ENCODE measurements at regions not wholly inside any gene's neighbourhood (a gene's known extent, or its start where the extent isn't known, plus 50 kb on each side); places are given as distances from the start of the nearest gene placed in this dataset.

DNA sequence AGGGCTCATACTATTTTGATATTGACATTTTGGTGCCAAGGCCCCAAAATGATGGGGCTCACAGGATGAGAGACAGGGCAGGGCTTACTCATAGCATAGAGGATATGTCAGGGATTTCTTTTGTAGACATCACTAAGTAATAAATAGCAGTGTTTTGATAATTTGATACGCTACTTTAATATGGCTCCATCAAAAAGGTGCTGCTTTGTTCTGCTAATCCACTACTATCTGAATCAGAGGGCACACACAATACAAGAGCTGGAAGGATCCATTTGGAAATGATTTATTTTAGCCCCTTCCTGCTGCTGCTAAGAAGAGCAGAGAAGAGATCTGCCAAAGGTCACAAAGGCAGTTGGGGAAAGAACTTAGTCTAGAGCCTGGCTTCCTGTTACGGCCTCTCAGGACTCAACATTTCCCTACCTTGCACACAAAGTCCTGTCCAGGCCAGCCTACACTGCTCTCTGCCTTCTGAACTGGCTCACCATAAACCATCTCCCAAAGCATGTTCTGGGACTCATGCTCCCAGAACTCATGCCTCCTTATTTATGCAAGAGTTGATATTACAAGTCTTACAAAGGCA lies 261.3 kb upstream of the ARHGAP20 start:
- Histone ChIP-seq H3K79me2 (ENCODE audit: insufficient read depth, low read depth) (no peaks in the 10 kb centered on the region), H2AFZ (ENCODE audit: low read depth) (no peak overlapping the region), H4K20me1 (ENCODE audit: insufficient read depth) (no peaks in the 10 kb centered on the region), H3K9ac (no peak overlapping the region), H3K27me3 (ENCODE audit: insufficient read depth, low read depth) (no peaks in the 10 kb centered on the region), H3K4me1 (ENCODE audit: low read depth, poor library complexity, severe bottlenecking) (no peaks in the 10 kb centered on the region), H3K36me3 (ENCODE audit: insufficient read depth) (no peaks in the 10 kb centered on the region), H3K4me3 (IDR thresholded peaks at IDR 0.05; ENCODE audit: insufficient read depth, low read depth, low read length) (no peak overlapping the region), H3K27ac (no peak overlapping the region), H3K4me2 (no peak overlapping the region)
- TF ChIP-seq, protein P1, sequence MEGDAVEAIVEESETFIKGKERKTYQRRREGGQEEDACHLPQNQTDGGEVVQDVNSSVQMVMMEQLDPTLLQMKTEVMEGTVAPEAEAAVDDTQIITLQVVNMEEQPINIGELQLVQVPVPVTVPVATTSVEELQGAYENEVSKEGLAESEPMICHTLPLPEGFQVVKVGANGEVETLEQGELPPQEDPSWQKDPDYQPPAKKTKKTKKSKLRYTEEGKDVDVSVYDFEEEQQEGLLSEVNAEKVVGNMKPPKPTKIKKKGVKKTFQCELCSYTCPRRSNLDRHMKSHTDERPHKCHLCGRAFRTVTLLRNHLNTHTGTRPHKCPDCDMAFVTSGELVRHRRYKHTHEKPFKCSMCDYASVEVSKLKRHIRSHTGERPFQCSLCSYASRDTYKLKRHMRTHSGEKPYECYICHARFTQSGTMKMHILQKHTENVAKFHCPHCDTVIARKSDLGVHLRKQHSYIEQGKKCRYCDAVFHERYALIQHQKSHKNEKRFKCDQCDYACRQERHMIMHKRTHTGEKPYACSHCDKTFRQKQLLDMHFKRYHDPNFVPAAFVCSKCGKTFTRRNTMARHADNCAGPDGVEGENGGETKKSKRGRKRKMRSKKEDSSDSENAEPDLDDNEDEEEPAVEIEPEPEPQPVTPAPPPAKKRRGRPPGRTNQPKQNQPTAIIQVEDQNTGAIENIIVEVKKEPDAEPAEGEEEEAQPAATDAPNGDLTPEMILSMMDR (conservative IDR thresholded peaks at IDR 0.05; ENCODE audit: low read depth, low read length): no peak

DNA sequence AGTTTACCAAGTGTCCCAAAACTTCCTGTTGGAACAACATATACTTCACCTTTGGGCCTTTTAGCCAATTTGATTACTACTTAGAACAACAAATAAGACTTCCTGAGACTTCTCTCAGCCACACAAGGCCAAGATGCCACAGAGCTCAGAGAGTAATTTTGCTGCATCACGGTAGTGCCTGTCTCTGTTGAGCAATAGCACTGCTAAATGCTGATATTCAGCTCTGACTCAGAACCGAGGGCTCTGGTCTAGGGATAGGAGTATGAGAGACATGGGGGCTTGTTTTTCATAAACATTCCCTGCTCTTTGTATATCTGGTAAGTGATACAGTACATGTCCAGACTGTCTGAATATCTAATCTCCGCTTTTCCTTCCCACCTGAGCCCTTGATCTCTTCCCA lies 260.4 kb upstream of the ARHGAP20 start:
- H2AFZ ChIP-seq (ENCODE audit: low read depth): no peak overlapping the region
- H3K9ac ChIP-seq: no peak overlapping the region
- H3K27ac ChIP-seq: no peak overlapping the region
- H3K4me1 ChIP-seq (ENCODE audit: low read depth, poor library complexity, severe bottlenecking): no peaks in the 10 kb centered on the region
- no peak overlapping the region for H3K4me3 ChIP-seq (IDR thresholded peaks at IDR 0.05; ENCODE audit: insufficient read depth, low read depth, low read length)
- no peaks in the 10 kb centered on the region for H3K36me3 ChIP-seq (ENCODE audit: insufficient read depth)
- no peaks in the 10 kb centered on the region for H3K79me2 ChIP-seq (ENCODE audit: insufficient read depth, low read depth)
- no peaks in the 10 kb centered on the region for H4K20me1 ChIP-seq (ENCODE audit: insufficient read depth)
- H3K4me2 ChIP-seq: no peak overlapping the region
- no peaks in the 10 kb centered on the region for H3K27me3 ChIP-seq (ENCODE audit: insufficient read depth, low read depth)
- TF ChIP-seq, protein P1 (conservative IDR thresholded peaks at IDR 0.05; ENCODE audit: low read depth, low read length): no peak

DNA sequence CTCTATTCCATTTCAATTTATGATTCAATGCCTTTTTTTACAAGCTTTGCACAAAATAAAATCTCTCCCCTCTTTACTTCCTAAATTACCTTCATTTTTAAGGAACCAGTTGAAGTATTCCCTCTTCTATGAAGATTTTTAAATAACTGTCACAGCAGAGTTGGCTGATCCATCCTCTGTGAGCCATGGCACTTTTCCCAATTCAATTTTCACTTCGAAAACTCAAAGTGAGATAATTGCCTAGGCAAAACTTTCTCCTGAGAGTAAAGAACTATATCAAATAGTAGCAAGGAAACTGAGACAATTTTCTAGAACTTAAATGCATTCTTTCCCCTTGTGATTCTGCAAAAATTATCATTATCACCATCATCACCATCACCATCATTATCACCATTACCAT lies 259.9 kb upstream of the ARHGAP20 start:
- TF ChIP-seq, protein P1 (conservative IDR thresholded peaks at IDR 0.05; ENCODE audit: low read depth, low read length): no peak
- Histone ChIP-seq H4K20me1 (ENCODE audit: insufficient read depth) (no peaks in the 10 kb centered on the region), H2AFZ (ENCODE audit: low read depth) (no peak overlapping the region), H3K9ac (no peak overlapping the region), H3K4me3 (IDR thresholded peaks at IDR 0.05; ENCODE audit: insufficient read depth, low read depth, low read length) (no peak overlapping the region), H3K27ac (no peak overlapping the region), H3K4me2 (no peak overlapping the region), H3K79me2 (ENCODE audit: insufficient read depth, low read depth) (no peaks in the 10 kb centered on the region), H3K36me3 (ENCODE audit: insufficient read depth) (no peaks in the 10 kb centered on the region), H3K4me1 (ENCODE audit: low read depth, poor library complexity, severe bottlenecking) (no peaks in the 10 kb centered on the region), H3K27me3 (ENCODE audit: insufficient read depth, low read depth) (no peaks in the 10 kb centered on the region)

DNA sequence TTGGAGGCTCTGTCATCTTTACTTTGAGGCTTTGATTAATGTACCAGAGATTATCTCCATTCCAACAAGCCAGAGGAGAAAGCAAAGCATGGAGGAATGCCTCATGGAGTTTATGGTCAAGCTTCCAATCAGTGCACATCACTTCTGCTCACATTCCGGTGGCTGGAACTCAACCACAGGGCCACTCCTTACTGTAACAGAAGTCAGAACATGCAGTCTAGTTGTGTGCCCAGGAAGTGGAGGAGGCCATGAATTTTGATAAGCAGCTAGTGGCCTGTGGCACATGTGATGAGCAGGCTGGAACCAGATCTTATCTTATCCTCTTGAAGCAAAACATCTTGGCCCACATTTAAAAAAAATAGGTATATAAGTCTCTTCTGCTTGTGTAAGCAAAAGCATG lies 258.9 kb upstream of the ARHGAP20 start:
- H3K4me1 ChIP-seq (ENCODE audit: low read depth, poor library complexity, severe bottlenecking): no peaks in the 10 kb centered on the region
- no peak overlapping the region for H3K27ac ChIP-seq
- H3K4me2 ChIP-seq: no peak overlapping the region
- H3K27me3 ChIP-seq (ENCODE audit: insufficient read depth, low read depth): no peaks in the 10 kb centered on the region
- no peak overlapping the region for H3K9ac ChIP-seq
- TF ChIP-seq, protein P1 (conservative IDR thresholded peaks at IDR 0.05; ENCODE audit: low read depth, low read length): no peak
- no peak overlapping the region for H3K4me3 ChIP-seq (IDR thresholded peaks at IDR 0.05; ENCODE audit: insufficient read depth, low read depth, low read length)
- no peaks in the 10 kb centered on the region for H3K36me3 ChIP-seq (ENCODE audit: insufficient read depth)
- H3K79me2 ChIP-seq (ENCODE audit: insufficient read depth, low read depth): no peaks in the 10 kb centered on the region
- no peak overlapping the region for H2AFZ ChIP-seq (ENCODE audit: low read depth)
- H4K20me1 ChIP-seq (ENCODE audit: insufficient read depth): no peaks in the 10 kb centered on the region
